Ecto neural progenitor cell (in vitro differentiated cells): ENCODE measurements at regions not wholly inside any gene's neighbourhood (a gene's known extent, or its start where the extent isn't known, plus 50 kb on each side); places are given as distances from the start of the nearest gene placed in this dataset.
A peak's percentile ranks its signal among the peaks of the same experiment; 100 is the strongest.

ENCODE experiments used
- DNase-seq: peaks from one replicate; pipeline ENCODE4 v3.0.0-alpha.2; 2018; ENCODE audit warnings: low spot score

DNA sequence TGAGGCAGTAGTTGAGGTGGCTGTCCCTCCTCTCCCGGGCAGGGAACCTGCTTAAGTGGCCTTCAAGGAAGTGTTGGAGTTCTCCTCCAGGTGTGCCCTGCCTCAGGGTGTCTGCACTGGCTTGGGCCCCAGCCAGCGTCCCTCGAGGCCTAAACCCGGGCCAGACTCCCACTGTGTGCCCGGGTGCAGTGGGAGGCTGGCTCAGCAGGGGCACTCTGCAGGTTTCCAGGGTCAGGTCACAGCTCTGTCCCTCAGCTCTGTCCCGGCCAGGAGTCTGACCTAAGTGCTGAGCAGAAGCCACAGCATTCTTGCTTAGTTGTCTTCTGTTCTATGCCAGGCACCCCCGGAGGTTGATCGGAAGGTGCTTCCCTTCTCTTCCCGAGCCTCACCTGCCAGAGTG is 69.0 kb upstream of the OTOS start:
- no peak for DNase-seq

DNA sequence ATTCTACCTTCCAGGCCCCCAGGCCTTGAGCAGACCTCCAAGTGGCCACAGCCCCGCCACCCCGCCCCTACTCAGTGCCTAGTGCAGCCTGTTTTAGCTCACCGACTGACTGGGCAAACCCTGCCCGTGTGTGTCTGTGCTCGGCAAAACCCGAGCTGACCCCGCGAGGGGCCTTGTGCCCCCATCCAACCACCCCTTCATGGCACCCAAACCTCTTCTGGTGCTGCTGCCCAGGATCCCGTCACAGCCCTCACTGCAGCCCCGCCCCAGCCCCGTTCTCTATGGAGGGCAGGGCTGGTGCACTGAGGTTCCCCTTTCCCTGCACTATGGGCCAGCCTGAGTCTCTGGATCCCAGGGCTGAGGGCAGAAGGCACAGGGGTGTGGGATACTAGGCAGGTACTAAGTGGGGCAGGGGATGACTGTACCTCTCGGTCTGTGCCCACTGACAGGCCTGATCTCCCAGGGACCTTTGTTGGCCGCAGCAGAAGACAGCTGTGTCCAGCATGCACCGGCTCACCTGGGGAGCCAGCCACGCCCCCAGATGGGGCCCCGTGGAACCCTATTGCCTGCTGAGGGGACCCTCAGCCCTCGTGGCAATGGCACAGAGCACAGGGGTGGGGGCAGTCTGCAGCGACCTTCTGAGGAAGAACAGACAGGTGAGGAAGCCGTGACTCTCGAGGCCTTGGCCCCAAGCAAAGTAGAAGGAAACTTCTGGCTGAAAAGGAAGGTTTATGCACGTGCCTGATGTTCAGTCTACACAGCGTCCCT is 69.9 kb upstream of the OTOS start:
- DNase-seq: no peak

DNA sequence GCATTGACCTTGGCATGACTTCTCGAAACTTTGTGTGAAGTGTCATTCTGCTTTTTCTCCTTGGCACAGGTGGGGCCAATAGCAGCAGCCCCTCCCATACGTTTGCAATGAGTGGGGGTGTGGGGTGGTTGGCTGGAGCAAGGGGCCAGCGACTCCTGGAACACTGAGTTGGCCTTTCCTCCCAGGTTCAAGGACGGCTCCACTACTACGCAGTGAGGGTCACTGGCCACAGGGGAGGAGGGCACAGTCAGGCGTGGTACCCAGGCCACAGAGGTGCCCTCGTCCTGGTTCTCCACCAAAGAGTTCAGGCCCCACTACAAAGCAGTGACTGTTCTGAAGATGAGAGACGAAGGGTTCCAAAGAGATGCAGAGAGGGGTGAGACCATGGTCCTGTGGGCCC is 70.6 kb upstream of the OTOS start:
- no peak for DNase-seq

DNA sequence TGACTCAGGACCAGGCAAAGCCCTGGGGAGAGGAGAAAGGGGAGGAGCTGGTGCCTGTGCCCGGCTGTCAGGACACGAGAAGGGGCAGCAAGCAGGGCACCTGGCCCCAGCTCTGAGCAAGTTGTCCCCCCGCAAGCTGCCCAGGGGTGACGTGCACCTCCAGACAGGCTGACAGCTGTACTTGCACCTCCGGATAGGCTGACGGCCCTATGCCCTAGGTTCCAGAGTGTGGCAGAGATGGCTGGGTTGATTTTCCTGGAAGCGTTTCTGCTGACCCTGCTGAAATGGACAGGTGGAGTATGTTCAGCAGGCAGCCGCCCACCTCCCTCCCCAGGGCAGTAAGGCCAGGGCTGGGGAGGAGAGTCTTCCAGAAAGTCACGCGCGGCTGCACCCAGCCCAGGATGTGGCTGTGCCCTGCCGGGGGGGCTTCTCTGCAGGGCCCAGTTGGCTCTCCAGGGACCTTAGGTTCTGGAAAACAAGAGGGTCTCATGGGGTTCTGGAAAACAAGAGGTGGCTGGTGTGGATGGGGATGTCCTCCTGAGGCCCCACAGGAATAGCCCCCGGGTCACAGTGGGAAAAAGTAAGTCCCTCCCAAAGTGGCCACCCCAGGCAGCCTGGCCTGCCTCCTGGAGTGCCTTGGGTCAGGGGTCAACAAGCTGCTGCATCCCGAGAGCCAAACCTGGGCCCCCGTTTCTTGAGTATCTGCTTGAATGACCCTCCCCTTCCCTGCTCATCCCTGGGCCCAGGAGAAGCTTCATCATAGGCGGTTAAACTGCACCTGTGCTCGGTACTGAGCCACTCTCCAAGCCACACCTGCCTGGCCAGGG is 71.4 kb upstream of the OTOS start:
- no peak for DNase-seq

DNA sequence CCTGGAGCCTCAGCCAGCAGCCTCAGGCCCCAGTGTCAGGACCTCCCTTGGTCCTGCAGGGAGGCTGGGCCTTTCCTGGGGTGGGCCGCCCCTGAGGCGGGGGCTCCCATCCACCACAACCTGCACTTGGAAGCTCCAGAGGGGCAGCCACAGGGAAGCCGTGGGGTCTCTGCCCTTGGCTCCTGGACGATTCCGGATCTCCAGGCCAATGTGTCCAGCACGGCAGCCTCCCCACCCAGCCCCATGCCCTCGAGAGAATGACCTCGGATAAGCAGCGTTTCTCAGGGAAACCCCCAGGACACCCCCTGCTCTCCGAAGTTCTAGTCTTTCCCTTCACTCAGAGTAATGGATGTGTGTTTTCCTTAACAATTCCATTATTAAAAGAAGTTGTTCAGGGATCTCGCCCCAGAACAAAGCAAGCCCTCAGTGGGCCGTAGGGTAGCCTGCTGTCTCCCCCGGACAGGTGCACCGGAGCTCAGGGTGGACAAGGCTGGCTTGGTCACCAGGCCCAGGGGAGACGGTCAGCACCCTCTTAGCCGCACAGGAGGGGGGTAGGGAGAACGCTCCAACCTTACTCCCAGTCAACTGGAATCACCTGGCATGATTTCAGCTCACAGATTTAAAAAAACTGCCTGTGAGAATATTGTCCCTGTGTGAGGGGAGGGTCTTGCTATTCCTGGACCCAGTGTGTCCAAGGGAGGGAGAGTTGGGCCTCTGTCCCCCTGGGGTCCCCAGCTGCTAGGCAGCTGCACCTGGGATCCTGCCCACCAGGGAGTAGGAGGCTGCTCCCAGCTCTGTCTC is 72.2 kb upstream of the OTOS start:
- DNase-seq: no peak

DNA sequence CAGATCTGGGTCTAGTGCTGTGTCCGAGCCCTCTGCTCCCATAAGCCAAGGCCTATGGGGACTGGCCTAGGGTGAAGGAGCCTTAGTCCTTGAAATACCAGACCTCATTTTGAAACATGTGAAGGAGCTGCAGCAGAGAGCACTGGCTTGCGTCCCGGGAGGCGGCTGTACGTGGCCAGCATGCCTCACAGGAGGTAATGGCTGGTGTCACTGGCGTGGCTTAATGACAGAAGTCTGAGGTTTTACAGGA is 72.7 kb upstream of the OTOS start:
- DNase-seq: no peak

DNA sequence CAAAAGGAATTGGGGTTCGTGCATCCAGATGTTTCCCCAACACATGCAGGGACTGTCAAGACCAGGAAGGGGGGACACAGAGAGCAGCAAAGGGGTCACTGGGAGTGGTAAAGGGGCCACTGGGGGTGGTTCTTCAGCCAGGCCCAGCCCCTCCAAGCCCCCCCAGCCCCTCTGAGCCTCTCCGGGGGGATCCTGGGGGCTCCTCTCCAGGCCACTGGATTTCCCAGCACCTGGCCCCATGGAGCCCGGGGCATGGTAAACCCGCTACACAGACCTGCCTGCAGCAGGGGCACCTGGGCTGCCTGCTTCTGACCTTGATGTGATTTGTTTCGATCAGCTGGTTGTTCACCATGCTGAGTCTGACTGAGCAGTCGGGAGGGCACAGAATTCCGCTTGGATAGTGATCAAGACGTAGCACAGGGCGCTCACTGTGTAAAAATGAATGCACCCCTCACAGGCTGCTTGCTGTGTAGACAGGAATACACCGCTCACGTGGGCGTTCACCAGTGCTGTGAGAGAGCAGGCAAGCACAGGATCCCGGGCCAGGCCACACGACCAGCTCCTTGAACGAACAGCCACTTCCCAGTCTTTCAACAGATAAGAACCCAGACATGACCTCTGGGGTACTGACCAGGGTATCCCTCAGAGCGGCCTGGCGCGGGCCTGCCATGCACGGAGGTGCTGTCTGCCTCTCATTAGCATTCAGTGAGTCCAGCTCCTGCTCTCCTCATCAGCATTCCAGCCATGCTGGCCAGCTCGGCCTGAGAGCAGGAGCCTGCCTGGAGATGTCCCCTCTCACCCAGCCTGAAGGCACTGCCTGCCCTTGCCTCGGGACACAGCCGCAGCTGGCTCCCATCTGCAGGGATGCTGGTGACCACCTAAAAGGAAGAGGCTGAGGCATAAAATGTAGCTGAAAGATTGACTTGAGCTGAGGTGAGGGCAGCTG is 73.3 kb upstream of the OTOS start:
- no peak for DNase-seq

DNA sequence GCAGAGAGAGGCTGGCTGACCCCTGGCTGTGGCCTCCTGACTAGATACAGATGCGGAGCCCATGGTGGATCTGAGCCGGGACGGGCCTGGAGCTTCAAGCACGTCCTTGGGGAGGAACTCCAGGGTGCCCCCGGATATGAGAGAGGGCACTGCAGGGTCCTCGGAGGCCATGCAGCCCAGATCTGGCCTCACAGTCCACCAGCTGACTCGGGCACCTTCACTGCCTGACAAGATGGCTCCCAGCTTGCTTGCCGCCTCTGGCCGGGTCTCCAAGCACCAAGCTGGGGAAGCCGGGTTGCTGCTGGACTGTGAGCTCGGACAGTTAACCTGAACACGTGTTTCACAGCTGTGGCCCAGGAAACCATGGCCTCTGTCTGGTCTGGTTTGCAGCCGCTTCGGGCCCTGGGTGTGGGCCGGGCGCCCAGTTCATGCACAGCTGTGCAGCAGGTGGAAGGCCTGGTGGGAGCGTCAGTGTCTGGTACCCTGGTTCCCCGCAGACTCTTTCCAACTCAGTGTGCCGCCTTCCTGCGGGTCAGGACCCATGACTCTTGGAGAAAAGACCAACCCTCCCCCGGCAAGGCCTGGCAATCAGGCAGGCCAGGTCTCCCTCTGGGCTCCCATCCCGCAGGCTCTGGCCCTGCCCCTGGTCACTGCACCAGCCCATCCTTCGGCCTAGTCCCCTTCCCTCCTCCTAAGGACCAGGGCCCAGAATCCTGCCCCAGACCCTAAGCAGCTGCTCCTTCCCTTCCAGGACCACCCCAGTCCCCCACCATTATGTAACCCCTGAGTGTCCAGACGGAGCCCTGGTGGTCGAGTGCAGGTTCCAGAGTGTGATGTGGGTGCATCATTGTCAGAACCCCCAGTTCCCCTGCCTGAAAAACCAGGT is 74.6 kb upstream of the OTOS start:
- DNase-seq: no peak

DNA sequence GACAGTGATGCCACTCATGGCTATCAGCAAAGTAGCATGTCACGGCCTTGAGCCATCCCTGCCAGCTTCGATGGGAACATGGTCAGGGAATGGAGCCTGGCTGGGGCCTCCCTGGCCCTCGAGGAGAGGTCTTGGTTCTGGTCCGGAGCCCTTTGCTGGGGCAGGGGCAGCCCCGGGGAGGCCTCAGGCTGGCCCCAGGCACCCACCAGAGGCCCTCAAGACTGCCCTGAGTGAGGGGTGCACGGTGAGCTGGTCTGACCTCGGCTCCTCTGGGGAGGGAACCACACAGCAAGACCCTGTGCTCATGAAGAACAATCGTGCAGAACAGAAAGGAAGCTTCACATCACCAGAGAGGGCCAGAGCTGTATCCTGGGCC is 75.2 kb upstream of the OTOS start:
- no peak for DNase-seq

DNA sequence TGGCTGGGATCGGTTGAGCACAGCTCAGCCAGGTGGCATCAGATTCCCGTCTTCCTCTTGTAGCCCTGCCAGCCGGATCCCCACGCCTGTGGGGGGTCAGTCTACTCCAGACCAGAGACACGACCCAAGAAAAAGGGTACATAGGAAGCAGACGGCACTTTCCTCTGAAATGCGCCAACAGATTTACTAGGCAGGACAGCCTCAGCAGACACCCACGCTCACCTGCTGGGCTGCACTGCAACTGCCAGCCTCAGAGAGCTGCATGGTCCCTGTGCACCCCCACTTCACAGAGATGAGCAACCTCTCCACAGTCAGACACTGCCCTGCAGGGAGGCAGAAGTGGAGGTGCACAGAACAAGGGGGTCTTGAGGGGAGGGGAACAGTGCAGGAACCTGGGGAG is 75.7 kb upstream of the OTOS start:
- peak; percentile 28 for DNase-seq

DNA sequence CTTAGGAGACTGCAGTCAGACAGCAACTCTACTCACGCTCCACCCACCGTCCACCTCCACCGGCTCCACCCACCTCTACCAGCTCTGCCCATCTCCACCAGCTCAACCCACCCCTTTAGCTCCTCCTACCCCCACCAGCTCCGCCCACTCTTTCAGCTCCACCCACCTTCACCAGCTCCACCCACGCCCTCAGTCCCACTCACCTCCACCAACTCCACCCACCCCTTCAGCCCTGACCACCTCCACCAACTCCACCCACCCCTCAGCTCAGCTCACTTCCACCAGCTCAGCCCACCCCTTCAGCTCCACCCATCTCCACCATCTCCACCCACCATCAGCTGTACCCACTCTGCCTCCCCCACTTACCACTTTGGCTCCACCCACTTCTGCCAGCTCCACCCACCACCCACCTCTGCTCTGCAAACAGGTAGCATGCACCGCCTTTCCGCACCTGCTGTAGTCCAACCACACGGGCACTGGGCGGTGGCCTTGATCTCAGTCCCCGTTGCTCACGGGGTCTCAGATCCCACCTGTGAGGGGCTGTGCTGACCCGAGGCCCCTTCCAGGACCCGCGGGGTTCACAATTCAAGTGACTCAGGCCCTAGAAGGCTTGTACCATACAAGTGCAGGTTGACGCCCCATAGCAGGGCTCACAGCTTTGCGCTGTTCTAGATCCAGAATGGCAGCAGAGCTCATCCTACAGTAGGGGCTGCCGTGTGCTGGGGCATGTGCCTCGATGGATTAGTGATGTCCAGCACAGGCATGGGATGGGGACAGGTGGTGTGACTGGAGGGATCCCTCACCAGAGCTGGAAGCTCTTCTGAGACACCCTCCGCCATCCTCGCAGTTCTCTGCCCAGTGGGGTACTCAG is 77.2 kb upstream of the OTOS start:
- peak; percentile 37 for DNase-seq

DNA sequence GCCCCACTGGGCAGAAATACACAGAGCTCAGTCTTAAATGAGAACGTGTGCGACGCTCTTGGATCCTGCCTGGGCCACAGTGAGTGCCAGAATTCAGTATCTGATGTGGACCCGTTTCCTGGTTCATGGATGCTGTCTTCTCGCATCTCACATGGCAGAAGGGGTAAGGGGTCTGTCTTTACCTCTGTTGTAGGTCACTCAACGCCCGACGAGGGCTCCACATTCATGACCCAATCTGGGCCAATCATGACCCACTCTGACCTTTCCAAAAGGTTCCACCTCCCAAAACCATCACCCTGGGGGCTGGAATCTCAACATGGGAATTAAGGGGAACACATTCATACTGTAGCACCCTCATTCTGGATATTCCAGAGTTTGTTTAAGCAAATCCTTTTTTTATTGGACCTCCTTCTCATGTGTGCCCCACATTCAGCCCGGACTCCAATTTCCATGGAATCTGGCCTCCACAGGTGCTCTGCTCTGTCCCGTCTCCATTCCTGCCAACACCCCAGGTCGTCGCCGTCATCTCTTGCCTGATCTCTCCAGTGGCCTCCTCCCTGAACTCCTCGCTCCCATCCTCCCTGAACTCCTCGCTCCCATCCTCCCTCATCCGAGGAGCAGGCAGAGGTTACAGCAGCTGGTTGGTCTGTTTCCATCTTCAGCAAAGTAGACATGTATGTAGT is 78.9 kb upstream of the OTOS start:
- peak; percentile 27 for DNase-seq

DNA sequence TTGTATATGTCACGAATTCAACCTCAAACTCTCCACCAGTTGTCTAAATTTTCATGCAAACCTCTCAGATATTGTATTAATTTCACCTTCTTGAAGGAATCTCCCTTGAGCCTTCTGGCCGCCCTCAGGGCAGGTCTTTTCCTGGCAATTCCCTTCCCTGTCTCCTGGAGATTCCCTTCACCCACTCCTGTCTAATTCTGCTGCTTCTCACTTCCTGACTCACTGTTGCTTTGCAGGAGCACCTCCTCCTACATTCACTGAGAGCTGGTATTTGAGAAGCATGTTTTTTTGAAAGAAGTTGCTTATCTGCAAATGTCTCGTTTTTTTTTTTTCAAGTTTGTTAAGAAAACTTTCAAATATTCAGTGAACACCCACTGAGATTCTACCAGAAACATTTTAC is 79.9 kb upstream of the OTOS start:
- peak; percentile 31 for DNase-seq

DNA sequence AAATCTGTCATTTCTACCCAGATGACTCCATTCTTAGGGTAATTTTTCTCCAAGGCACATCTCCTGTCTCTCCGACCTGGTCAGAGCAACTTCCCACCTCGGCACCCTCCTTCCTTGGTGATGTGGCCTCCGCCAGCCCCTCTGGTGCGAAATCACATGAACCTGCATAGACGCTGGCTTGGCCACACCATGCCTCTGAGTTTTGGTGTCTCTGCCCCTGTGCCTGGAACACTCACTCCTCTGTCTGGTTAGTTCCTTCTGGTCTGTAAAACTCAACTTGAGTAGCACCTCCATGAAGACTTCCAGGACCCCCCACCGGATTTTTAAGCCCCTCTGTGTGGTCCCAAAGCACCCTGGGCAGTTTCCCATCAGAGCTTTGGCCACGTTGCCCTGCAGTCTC is 83.2 kb upstream of the OTOS start:
- DNase-seq: no peak

DNA sequence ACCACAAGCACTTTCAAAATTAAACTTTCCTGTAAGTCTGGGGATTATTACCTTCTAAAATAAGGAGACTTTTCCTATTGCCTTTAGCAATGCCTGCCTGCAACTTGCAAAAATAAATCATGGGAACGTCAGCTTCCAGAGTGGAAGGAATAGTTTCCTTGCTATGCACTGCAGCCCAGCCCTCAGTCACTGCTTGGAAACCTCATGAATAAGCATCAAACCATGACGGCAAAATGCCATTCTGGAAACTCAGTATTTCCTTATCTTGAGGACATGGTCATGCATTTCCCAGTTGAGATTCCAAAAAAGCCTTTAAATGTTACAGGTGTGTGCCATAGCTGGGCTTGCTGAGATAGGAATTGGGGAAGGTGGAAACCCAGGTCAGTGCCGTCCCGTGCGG is 84.2 kb upstream of the OTOS start:
- no peak for DNase-seq

DNA sequence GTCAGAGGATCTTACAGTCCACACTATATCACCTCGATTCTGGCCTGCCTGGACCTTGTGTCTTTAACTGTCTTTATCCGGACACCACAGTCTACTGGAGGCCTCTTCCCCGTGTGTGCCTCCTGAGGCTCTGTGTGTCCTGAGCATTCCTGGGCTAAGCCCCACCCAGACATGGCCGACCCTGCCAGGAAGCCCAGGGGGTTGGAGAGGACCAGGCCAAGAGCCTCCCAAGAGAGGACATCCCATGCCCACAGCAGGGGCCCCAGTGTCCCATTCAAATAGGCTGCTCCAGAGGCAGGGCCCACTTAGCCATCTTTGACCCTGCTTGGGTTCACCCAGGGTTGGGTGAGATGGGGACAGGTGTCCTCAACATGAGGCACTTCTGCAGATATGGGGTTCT is 84.7 kb upstream of the OTOS start:
- DNase-seq: peak; percentile 36

DNA sequence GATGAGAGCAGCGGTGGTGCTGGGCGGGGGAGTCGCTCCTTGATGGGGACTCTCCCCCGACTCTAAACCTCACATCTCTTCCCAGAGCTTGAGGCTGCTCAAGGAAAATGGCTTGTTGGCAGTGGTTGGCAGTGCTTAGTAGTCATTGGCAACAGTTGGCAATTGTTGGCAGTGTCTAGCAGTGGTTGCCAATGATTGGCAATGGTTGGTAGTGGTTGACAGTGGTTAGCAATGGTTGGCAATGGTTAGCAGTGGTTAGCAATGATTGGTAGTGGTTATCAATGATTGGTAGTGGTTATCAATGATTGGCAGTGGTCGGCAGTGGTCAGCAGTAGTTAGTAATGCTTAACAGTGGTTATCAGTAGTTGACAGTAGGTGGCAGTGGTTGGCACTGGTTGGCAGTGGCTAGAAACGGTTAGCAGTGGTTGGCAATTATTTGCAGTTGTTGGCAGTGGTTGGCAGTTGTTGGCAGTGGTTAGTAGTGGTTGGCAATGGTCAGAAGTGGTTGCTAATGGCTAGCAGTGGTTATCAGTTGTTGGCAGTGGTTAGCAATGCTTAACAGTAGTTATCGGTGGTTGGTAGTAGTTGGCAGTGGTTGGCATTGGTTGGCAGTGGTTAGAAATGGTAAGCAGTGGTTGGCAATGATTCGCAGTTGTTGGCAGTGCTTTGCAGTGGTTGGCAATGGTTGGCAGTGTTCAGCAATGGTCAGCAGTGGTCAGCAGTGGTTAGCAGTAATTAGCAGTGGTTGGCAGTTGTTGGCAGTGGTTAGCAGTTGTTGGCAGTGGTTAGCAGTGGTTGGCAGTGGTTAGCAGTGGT is 85.4 kb upstream of the OTOS start:
- peak; percentile 32 for DNase-seq
